Activated naive CD4-positive, alpha-beta T cell treated with Interleukin-2 at 50 U/mL for 16 hours (primary cell): ENCODE measurements at regions not wholly inside any gene's neighbourhood (a gene's known extent, or its start where the extent isn't known, plus 50 kb on each side); places are given as distances from the start of the nearest gene placed in this dataset.
"Not testable (repeated sequence)": the region's sequence is repeated elsewhere in the genome, so short reads cannot be mapped to it uniquely, and the experiment has no call there.

Experiments
- DNase-seq: peaks from one replicate; pipeline ENCODE4 v3.0.0-alpha.2; 2020

DNA sequence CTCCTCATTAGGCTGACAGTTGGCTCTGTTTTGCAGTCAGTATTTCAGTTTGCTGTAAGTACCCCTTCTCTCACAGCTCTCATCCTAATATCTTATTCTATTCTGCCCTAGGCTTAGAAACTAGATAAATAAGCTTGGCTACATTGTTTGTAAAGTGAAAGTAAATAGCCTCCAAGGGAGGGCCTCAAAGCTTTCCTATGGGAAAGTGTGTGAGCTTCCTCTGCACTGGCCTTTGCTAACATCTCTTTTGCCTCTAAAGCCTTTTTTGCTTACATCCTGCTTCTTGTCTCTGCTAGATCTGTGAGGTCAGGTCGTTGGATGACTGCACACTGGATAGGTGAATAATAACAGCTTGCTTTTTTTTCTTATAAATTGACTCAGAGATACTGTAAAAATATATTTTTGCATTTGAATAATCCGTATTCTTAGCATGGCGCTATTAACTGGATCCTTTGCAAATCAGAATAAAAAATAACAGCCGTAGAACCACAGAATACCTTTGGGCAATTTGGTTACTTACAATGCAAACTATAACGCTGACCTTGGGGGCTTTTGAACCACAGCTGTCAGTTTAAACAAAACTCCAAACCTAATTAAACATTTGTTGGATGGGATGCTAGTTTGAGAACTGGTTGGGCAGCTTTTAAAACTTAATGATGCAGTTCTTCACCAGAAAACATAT, 55.1 kb downstream of the TTC6 start:
- DNase-seq = no peak

DNA sequence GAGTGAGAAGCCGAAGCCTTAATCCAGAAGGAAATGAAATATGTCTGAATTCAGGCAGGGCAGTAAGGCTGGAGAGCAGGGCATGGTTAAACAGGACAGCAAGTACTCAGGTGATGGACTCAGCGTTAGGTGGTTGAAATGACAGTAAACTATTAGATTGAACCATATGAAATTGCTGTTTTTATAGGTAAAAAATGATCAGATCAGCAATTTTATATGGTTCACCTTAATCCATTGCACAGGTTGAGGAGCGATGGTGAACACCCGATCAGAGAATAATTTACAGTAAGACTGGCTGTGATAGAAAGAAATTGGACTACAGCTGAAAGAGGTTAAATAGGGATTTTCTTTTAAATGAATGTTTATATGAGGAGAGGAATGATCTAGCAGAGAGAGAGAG, 56.6 kb downstream of the TTC6 start:
- no peak for DNase-seq

DNA sequence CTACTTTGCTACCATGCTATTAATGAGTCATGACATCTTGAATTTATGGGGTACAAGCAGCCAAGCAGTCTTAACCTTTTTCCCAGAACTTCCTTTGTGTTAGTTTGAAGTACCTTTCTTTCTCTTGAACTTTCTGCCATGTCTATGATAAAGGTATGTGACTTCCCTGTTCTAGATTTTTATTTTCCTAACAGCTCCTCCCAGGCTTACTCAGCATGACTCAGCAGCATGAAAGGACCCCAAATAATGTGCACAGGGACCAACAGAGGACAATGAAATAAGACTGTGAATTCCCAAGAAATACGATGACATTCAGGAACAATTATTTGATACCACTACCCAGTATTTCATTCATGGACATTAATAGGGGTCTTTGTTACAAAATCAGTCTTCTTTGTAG, 60.0 kb downstream of the TTC6 start:
- DNase-seq = no peak

DNA sequence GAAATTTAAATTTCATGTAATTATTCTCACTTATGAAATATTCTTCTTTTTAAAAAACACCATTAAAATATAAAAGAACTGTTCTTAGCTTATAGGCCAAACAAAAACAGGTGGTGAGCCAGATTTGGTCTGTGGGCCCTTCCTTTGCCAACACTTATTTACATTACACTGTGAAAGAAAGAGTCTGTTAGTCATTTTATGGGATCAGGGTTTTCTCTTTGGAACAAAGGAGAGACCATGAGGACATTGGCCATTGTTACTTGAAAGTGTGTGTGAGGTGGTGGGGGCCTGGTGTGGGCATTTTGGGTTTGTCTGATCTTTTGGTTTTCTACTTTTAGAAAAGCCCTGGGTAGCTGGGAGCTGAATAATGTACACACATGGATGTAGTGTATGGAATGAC, 62.7 kb downstream of the TTC6 start:
- DNase-seq = no peak

GRCh38 chr14:37663498-37663897, 68.1 kb downstream of the TTC6 start:
- no peak for DNase-seq

GRCh38 chr14:37665479-37665878, 70.0 kb downstream of the TTC6 start:
- no peak for DNase-seq

- DNase-seq = no peak
Measured at GRCh38 chr14:37665951-37666350, 70.5 kb downstream of the TTC6 start.

GRCh38 chr14:37668646-37669045, 73.2 kb downstream of the TTC6 start:
- DNase-seq = no peak

GRCh38 chr14:37669242-37669641, 73.8 kb downstream of the TTC6 start:
- DNase-seq = no peak

DNA sequence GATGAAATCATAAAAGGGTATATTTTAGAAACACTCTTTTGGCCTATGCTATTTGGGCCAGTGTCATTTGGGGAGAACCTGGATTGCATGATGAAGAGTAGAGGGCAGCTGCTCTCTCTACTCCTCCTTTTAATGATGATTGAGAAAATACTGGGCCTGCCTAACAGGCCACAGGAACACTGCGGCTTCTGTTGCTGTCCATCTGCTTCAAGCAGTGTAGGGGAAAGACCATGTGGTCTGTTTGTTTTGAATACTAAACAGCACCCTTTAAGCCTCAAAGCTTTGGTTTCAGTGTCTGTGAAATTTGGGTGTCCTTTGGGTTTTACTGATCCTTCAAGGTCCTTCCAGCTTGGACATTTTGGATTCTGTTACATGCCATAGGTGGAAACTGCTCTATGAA, 78.0 kb downstream of the TTC6 start:
- no peak for DNase-seq

DNA sequence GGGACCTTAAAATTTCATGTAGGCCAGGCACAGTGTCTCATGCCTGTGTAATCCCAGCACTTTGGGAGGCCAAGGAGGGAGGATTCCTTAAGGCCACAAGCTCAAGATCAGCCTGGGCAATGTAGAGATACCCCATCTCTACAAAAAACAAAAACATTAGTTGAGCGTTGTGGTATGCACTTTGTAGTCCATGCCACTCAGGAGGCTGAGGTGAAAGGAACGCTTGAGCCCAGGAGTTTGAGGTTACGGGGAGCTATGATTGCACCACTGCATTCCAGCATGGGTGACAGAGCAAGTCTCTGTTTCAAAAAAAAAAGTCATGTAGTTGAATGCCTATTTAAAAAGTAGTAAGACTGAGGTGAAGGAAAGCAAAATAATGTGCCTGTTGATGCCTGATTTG, 83.5 kb downstream of the TTC6 start:
- no peak for DNase-seq

DNA sequence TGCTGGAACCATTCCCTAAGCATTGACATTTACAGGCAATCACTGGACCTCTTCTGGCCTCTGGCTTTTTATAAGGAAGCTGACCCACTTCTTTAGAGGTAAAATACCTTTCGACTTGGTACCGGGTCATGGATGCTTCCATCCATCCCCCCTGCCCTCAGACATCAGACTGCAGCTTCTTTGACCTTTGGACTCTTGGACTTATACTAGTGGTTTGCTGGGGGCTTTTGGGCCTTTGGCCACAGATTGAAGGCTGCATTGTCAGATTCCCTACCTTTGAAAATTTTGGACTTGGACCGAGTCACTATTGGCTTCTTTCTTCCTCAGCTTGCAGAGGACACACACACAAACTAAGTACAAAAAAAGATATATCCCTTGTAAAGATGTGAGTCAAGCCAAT, 86.1 kb downstream of the TTC6 start:
- DNase-seq = no peak

DNA sequence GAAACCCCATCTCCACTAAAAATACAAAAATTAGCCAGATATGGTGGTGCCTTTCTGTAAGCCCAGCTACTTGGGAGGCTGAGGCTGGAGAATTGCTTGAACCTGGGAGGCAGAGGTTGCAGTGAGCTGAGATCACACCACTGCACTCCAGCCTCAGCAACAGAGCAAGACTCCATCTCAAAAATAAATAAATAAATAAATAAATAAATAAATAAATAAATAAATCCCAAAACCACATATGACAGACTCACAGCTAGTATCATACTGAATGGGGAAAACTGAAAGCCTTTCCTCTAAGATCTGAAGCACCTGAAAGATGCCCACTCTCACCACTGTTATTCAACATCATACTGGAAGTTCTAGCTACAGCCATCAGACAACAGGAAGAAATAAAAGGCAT, 97.3 kb downstream of the TTC6 start:
- DNase-seq = not testable (repeated sequence)

DNA sequence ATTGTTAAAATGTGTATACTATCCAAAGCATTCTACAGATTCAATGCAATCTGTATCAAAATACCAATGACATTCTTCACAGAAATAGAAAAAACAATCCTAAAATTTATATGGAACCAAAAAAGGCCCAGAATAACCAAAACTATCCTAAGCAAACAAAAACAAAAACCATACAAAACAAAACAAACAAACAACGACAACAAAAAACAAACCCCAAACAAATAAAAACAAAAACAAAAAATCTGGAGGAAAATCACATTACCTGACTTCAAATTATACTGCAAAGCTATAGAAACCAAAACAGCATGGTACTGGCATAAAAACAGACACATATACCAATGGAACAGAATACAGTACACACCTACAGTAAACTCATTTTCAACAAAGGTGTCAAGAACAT, 98.0 kb downstream of the TTC6 start:
- not testable (repeated sequence) for DNase-seq

- no peak for DNase-seq
Measured at GRCh38 chr14:37695866-37696265, 100.4 kb downstream of the TTC6 start.

DNA sequence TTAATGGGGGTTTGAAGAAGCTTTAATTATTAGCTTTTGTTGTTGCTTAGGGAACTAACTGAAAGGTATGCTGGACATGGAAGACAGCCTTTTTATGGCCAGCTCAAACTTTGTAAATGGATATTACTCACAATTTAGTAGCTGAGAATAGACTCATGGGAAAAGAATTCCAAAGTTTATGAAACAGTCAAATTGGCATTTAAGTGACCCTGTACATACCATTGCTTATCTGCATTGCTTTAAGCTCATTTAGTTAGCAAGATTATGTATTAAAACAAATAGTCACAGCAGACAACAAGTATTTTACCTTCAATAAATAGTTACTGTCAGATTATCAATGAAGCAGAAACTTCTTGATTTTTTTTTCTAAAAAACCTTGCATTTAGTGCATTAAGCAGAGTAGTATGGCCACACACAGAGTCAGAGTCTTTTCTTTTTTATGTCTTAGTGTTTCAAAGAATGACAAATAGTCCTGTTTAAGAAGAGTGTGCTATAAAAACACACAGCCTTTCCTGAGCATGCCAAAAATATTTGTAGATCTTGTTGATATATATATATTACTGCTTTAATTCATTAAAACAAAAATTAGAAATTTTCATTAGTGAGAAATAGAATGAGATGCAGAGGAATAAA, 102.2 kb downstream of the TTC6 start:
- DNase-seq = no peak

DNA sequence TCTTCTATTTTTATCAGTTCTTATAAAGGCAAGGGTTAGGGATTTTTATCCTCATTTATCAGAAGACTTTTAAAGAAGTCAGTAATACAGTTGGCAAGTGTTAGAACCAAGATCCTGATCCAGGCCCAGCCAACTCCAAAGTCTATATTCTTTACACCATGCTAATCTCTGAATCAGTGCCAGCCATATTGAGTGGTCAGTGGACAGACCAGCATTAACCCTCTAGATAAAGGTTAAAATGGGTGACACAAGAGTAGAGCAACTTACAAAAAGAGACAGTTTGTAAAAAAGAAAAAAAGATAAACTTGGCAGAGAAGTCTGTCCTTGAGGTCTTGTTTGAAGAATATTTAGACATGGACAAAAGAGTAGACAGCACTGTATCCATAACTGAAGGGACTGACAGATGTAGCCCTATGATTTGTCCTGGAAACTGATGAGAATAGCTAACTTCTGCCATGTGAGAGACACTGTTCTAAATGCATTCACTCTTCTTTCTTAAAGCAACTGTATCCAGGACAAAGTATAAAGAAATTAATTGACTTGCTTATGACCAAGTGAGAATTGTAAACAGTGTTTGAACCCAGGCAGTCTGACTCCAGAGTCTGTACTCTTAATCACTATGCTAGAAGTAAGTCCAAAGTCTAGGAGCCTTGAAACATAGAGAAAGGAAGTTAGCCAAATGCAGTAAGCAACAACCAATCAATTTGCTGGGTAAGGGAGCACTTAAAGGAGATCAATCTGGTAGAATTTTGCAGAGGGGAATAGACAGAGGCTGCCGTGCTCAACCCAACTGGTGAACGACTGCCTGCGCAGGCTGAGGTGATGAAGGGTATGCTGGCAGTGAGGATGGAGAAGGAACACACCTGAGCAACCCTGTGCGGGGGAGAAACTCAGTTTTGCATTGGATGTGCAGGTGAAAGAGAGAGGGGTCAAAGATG, 103.7 kb downstream of the TTC6 start:
- no peak for DNase-seq

GRCh38 chr14:37707716-37708115, 112.3 kb downstream of the TTC6 start:
- DNase-seq = no peak

GRCh38 chr14:37708481-37708880, 113.1 kb downstream of the TTC6 start:
- DNase-seq = no peak

- DNase-seq = no peak
Measured at GRCh38 chr14:37709419-37710195, 114.2 kb downstream of the TTC6 start.

DNA sequence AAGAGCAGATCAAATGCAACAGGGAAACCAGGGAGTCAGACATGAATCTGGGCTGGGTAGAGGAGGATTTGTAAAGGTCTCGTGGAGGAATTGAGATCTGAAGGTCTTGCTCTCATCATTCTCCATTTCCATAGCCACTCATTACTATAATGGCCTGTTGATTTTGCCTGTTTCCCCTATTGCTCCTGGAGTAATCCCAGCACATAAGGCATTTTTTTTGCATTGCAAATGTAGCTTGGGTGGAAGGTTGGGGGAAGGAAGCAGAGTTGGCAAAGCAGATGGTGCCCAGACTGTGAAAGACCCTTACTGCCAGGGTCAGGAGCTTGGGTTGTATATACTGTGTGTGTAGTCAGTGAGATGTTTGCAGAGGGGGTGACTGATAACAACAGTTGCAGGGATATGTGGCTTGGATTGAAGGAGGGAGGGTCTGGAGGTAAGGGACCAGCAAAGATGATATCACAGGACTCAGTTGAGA, 116.0 kb downstream of the TTC6 start:
- no peak for DNase-seq

DNA sequence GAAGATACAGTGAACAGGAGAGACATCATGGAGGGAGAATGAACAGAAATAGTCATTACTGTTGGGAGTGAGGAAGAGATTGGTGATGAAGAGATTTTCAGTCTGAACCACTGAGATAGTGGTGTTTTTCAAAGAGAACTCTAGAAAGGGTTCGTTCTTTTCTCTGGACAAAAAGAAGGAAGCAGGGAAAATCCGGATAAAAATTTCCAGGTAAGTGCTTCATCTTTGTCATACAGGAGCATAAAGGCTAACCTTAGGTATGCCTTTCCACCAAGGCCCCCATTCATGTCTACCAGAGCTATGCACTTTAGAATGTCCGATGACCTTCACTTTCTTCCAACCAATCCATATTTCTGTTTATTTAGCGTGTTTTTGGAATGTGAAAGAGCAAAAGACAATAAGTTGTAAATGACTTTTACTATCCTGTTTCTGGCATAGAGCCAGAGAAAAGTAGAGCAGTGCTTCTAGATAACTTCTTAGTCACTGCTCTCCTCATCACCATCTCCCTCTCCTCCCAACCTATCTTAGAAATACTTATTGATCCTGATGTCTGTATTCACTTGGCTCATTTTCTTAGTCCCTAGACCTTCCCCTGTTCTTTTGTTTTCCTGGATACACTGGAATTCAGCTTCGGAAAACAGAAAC, 116.5 kb downstream of the TTC6 start:
- no peak for DNase-seq
